MM.1S (cell line): ENCODE measurements at regions not wholly inside any gene's neighbourhood (a gene's known extent, or its start where the extent isn't known, plus 50 kb on each side); places are given as distances from the start of the nearest gene placed in this dataset.

ENCODE experiments used
- EZH2 ChIP-seq: fragments of 300-600 bp; sonication (generic); optimal IDR thresholded peaks from 2 replicates; pipeline ENCODE3; 2017; ENCODE audit warnings: low read depth, mild to moderate bottlenecking, antibody characterized with exemption, low read length, mixed read lengths
- EZH2phosphoT487 ChIP-seq: fragments of 300-600 bp; sonication (generic); IDR thresholded peaks from 2 replicates; pipeline ENCODE4 v1.6.1; 2018; ENCODE audit warnings: antibody characterized with exemption, low read length
- TF ChIP-seq, protein P1 (sequence below): fragments of 300-600 bp; sonication (generic); IDR thresholded peaks from 2 replicates; pipeline ENCODE4 v1.5.1; 2016; ENCODE audit warnings: antibody characterized with exemption, low read length, mixed read lengths

GRCh38 chr3:144177649-144178048, 206.0 kb downstream of the DIPK2A start:
- TF ChIP-seq, protein P1, sequence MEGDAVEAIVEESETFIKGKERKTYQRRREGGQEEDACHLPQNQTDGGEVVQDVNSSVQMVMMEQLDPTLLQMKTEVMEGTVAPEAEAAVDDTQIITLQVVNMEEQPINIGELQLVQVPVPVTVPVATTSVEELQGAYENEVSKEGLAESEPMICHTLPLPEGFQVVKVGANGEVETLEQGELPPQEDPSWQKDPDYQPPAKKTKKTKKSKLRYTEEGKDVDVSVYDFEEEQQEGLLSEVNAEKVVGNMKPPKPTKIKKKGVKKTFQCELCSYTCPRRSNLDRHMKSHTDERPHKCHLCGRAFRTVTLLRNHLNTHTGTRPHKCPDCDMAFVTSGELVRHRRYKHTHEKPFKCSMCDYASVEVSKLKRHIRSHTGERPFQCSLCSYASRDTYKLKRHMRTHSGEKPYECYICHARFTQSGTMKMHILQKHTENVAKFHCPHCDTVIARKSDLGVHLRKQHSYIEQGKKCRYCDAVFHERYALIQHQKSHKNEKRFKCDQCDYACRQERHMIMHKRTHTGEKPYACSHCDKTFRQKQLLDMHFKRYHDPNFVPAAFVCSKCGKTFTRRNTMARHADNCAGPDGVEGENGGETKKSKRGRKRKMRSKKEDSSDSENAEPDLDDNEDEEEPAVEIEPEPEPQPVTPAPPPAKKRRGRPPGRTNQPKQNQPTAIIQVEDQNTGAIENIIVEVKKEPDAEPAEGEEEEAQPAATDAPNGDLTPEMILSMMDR = no peak
- no peak for TF ChIP-seq EZH2phosphoT487
- no peak for TF ChIP-seq EZH2
